MM.1S (cell line): ENCODE measurements at regions not wholly inside any gene's neighbourhood (a gene's known extent, or its start where the extent isn't known, plus 50 kb on each side); places are given as distances from the start of the nearest gene placed in this dataset.

ENCODE experiments used
- DNase-seq: peaks from one replicate; pipeline ENCODE4 v3.0.0-alpha.2; 2015
- H2AFZ ChIP-seq: fragments of 300-600 bp; sonication (generic); 2 replicates; pipeline ENCODE4 v1.6.0; 2016; ENCODE audit warnings: antibody characterized with exemption, low read length
- H3F3A ChIP-seq: fragments of 300-600 bp; sonication (generic); 2 replicates; pipeline ENCODE4 v1.6.1; 2016; ENCODE audit warnings: mild to moderate bottlenecking, antibody characterized with exemption, low read length, moderate library complexity, mixed read lengths; ENCODE audit not compliant: insufficient read depth
- H3K27ac ChIP-seq: fragments of 300-600 bp; sonication (generic); 2 replicates; pipeline ENCODE4 v1.5.1; 2016; ENCODE audit warnings: mild to moderate bottlenecking, low read length
- H3K27me3 ChIP-seq: fragments of 300-600 bp; sonication (generic); replicated peaks from 2 replicates; pipeline ENCODE4 v1.6.0; 2016; ENCODE audit warnings: low read length; ENCODE audit not compliant: insufficient read depth
- H3K36me3 ChIP-seq: fragments of 300-600 bp; sonication (generic); replicated peaks from 2 replicates; pipeline ENCODE4 v1.6.1; 2016; ENCODE audit warnings: mild to moderate bottlenecking, low read length, mixed read lengths; ENCODE audit not compliant: insufficient read depth
- H3K4me1 ChIP-seq: fragments of 300-600 bp; sonication (generic); 2 replicates; pipeline ENCODE4 v1.6.1; 2016; ENCODE audit warnings: low read length, mixed read lengths
- H3K4me2 ChIP-seq: fragments of 300-600 bp; sonication (generic); 2 replicates; pipeline ENCODE4 v1.6.0; 2016; ENCODE audit warnings: low read depth, low read length
- H3K4me3 ChIP-seq: fragments of 300-600 bp; sonication (generic); 2 replicates; pipeline ENCODE4 v1.5.1; 2016; ENCODE audit warnings: low read length, mixed read lengths
- H3K79me2 ChIP-seq: fragments of 300-600 bp; sonication (generic); 2 replicates; pipeline ENCODE4 v1.6.1; 2016; ENCODE audit warnings: mixed run types, low read length, mixed read lengths
- H3K9ac ChIP-seq: fragments of 300-600 bp; sonication (generic); 2 replicates; pipeline ENCODE4 v1.6.1; 2016; ENCODE audit warnings: low read length, mixed read lengths
- H3K9me2 ChIP-seq: fragments of 300-600 bp; sonication (generic); replicated peaks from 2 replicates; pipeline ENCODE4 v1.6.1; 2016; ENCODE audit warnings: mild to moderate bottlenecking, low read length, mixed read lengths; ENCODE audit not compliant: insufficient read depth
- H3K9me3 ChIP-seq: fragments of 300-600 bp; sonication (generic); replicated peaks from 2 replicates; pipeline ENCODE4 v1.6.1; 2016; ENCODE audit warnings: mild to moderate bottlenecking, low read length, mixed read lengths; ENCODE audit not compliant: insufficient read depth
- H4K20me1 ChIP-seq: fragments of 300-600 bp; sonication (generic); 2 replicates; pipeline ENCODE4 v1.6.1; 2016; ENCODE audit warnings: mild to moderate bottlenecking, low read length, moderate library complexity, mixed read lengths; ENCODE audit not compliant: insufficient read depth
- EZH2 ChIP-seq: fragments of 300-600 bp; sonication (generic); optimal IDR thresholded peaks from 2 replicates; pipeline ENCODE3; 2017; ENCODE audit warnings: low read depth, mild to moderate bottlenecking, antibody characterized with exemption, low read length, mixed read lengths
- EZH2phosphoT487 ChIP-seq: fragments of 300-600 bp; sonication (generic); IDR thresholded peaks from 2 replicates; pipeline ENCODE4 v1.6.1; 2018; ENCODE audit warnings: antibody characterized with exemption, low read length
- TF ChIP-seq, protein P1 (sequence below): fragments of 300-600 bp; sonication (generic); IDR thresholded peaks from 2 replicates; pipeline ENCODE4 v1.5.1; 2016; ENCODE audit warnings: antibody characterized with exemption, low read length, mixed read lengths

DNA sequence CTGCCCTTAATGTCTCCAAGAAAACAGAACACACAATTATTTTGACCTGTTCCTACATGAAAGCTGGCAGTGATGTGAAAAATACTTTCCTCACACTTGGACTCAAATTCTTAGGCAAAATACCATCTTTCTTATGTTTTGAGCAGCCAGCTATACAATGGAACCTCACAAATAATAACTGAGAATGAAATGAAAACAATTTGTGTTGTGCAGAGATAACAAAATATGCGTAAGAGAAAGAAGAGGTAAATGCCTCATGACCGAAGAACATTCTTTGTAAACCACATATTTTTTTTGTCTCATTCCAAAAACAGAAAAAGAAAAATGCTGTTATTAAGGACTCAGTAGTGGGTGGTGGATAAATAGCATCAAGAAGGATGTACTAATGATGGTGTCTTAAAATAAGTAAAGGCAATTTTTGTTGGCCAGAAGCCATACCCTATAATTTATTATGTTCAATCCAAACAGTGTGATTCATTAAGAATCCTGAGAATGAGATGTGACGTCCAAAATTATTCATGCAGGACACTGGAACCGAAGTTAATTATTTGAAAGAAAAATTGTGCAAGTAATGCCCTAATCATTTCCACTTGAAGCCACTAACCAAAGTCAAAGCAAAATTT, 193.0 kb upstream of the NETO1 start:
- Histone ChIP-seq H3K9me2 (no peaks in the 10 kb centered on the region), H3K4me1 (no peaks in the 10 kb centered on the region), H3K9ac (no peak overlapping the region), H3K27ac (no peak overlapping the region), H3K4me2 (no peak overlapping the region), H4K20me1 (no peaks in the 10 kb centered on the region), H3K36me3 (no peaks in the 10 kb centered on the region), H2AFZ (no peak overlapping the region), H3K79me2 (no peaks in the 10 kb centered on the region), H3K27me3 (no peaks in the 10 kb centered on the region), H3F3A (no peaks in the 10 kb centered on the region), H3K9me3 (no peaks in the 10 kb centered on the region), H3K4me3 (no peak overlapping the region)
- no peak for DNase-seq
- TF ChIP-seq EZH2phosphoT487 (no peak), EZH2 (no peak)
- TF ChIP-seq, protein P1, sequence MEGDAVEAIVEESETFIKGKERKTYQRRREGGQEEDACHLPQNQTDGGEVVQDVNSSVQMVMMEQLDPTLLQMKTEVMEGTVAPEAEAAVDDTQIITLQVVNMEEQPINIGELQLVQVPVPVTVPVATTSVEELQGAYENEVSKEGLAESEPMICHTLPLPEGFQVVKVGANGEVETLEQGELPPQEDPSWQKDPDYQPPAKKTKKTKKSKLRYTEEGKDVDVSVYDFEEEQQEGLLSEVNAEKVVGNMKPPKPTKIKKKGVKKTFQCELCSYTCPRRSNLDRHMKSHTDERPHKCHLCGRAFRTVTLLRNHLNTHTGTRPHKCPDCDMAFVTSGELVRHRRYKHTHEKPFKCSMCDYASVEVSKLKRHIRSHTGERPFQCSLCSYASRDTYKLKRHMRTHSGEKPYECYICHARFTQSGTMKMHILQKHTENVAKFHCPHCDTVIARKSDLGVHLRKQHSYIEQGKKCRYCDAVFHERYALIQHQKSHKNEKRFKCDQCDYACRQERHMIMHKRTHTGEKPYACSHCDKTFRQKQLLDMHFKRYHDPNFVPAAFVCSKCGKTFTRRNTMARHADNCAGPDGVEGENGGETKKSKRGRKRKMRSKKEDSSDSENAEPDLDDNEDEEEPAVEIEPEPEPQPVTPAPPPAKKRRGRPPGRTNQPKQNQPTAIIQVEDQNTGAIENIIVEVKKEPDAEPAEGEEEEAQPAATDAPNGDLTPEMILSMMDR: no peak

DNA sequence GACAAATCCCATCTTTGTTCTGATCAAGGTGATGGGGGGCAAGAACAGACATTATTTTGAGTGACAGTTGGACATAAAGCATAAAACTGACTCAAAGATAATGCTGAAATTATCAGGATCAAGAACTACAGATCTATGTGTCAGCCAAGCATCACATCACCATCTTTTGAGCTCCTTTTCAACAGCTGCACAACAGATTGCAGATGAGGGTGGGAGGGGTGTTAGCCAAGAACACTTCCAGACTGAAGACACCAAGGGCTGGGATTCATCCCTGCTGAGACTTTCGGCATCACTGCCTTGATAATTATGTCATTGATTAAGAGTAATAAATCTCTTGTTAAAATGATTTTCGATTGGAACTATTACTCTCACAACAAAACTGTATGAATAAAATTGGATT, 191.5 kb upstream of the NETO1 start:
- no peak for DNase-seq
- Histone ChIP-seq H3K27ac (no peak overlapping the region), H3K79me2 (no peaks in the 10 kb centered on the region), H3K9me3 (no peaks in the 10 kb centered on the region), H3K4me3 (no peak overlapping the region), H3K27me3 (no peaks in the 10 kb centered on the region), H3K36me3 (no peaks in the 10 kb centered on the region), H3F3A (no peaks in the 10 kb centered on the region), H3K4me1 (no peaks in the 10 kb centered on the region), H2AFZ (no peak overlapping the region), H3K9ac (no peak overlapping the region), H3K9me2 (no peaks in the 10 kb centered on the region), H4K20me1 (no peaks in the 10 kb centered on the region), H3K4me2 (no peak overlapping the region)
- no peak for TF ChIP-seq EZH2
- TF ChIP-seq EZH2phosphoT487: no peak
- TF ChIP-seq, protein P1: no peak

DNA sequence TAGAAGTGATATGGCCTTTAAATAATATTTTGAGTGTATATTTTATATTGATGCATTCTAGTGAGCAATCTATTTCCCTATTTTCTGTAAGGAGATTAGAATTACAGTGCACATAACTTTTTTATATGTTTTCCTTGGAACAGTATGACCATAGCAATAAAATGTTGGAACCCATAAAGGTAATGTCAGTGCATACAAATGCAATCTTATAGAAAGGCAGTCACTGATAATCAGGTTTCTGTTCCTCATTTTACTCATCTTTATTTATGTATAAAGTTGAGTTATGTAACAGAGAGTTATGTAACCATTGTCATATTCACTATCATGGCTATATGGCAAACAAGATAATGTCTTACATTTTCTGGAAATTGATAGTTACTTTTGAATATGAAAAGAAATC, 179.9 kb upstream of the NETO1 start:
- Histone ChIP-seq H3F3A (no peaks in the 10 kb centered on the region), H3K27ac (no peak overlapping the region), H3K9me3 (no peaks in the 10 kb centered on the region), H3K4me2 (no peak overlapping the region), H3K36me3 (no peaks in the 10 kb centered on the region), H3K4me1 (no peaks in the 10 kb centered on the region), H3K79me2 (no peaks in the 10 kb centered on the region), H3K4me3 (no peak overlapping the region), H3K27me3 (no peaks in the 10 kb centered on the region), H2AFZ (no peak overlapping the region), H4K20me1 (no peaks in the 10 kb centered on the region), H3K9ac (no peak overlapping the region), H3K9me2 (no peaks in the 10 kb centered on the region)
- no peak for DNase-seq
- TF ChIP-seq EZH2phosphoT487: no peak

DNA sequence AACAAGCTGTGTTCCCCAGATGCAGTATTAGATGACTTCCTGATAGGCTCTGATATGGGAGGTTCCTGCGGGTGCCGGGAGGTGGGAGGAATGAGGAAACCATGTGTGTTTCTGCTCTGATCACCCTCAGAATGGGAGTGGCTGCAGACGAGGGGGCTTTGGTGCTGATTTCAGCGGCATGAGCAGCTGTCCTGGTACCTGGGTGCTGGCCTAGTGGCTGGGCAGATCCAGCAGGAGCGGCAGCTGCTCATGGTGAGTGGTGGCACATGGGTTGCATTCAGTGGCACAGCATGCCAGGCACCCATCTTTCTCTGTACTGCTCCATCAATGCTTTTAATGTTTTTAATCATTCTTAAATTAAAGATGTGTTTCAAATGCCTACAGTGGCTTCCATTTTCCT, 177.2 kb upstream of the NETO1 start:
- no peak overlapping the region for H2AFZ ChIP-seq
- TF ChIP-seq EZH2phosphoT487: no peak
- no peaks in the 10 kb centered on the region for H3K9me3 ChIP-seq
- no peaks in the 10 kb centered on the region for H3K4me1 ChIP-seq
- H3K9me2 ChIP-seq: no peaks in the 10 kb centered on the region
- no peaks in the 10 kb centered on the region for H3K36me3 ChIP-seq
- no peaks in the 10 kb centered on the region for H3F3A ChIP-seq
- H3K79me2 ChIP-seq: no peaks in the 10 kb centered on the region
- no peak overlapping the region for H3K27ac ChIP-seq
- no peaks in the 10 kb centered on the region for H3K27me3 ChIP-seq
- H4K20me1 ChIP-seq: no peaks in the 10 kb centered on the region
- no peak overlapping the region for H3K4me2 ChIP-seq
- no peak overlapping the region for H3K4me3 ChIP-seq
- no peak for DNase-seq
- no peak overlapping the region for H3K9ac ChIP-seq
